MG63 (cell line): ENCODE measurements at regions not wholly inside any gene's neighbourhood (a gene's known extent, or its start where the extent isn't known, plus 50 kb on each side); places are given as distances from the start of the nearest gene placed in this dataset.
A peak's percentile ranks its signal among the peaks of the same experiment; 100 is the strongest.
"Not testable (repeated sequence)": the region's sequence is repeated elsewhere in the genome, so short reads cannot be mapped to it uniquely, and the experiment has no call there.

Experiments used
- DNase-seq: peaks from one replicate; pipeline ENCODE4 v3.0.0-alpha.2; 2020
- H3K27me3 ChIP-seq: fragments of 250-450 bp; sonication (Bioruptor Pico); 2 replicates; pipeline ENCODE4 v1.5.1; 2020; ENCODE audit warnings: mild to moderate bottlenecking, moderate library complexity
- H3K36me3 ChIP-seq: fragments of 250-450 bp; sonication (Bioruptor Pico); 2 replicates; pipeline ENCODE4 v1.5.1; 2020; ENCODE audit warnings: mild to moderate bottlenecking, moderate library complexity
- H3K4me3 ChIP-seq: fragments of 250-450 bp; sonication (Bioruptor Pico); 2 replicates; pipeline ENCODE4 v1.5.1; 2020; ENCODE audit warnings: mild to moderate bottlenecking, moderate library complexity
- H3K9me3 ChIP-seq: fragments of 250-450 bp; sonication (Bioruptor Pico); 2 replicates; pipeline ENCODE4 v1.5.1; 2020; ENCODE audit warnings: mild to moderate bottlenecking, moderate library complexity

DNA sequence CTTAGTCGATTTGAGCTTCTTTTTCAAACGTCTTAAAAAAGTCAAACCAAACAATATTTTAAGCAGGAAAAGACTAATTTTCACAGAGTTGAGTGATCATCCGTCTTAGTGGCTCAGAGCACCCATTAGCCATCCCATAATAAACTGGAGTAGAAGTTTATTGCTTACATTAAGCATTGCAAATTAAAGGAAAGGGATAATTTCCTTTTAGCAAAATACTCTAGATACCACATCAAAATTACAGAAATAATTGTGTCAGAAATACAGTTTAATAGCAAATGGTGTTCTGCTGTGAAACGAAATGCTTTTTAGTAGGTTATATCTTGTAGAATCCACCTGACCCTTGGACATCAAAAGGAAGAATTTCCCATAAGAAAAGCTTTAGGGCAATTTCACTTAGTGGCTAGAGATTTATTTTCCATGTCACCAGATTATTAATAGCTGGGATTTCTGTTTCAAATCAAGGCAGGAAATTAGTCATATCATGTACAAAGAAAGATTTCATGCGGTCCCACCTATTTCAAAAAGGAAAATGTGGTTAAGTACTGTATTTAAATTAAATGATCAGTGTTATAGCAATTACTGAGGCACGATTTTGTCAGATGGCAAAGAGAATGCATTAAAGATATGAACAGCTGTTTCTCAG is 96.2 kb downstream of the NPTX2 start:
- Histone ChIP-seq H3K9me3 (no peaks in the 10 kb centered on the region), H3K4me3 (no peak overlapping the region), H3K27me3 (peaks cover 9% of the 10 kb centered on the region), H3K36me3 (no peaks in the 10 kb centered on the region)
- DNase-seq: no peak

DNA sequence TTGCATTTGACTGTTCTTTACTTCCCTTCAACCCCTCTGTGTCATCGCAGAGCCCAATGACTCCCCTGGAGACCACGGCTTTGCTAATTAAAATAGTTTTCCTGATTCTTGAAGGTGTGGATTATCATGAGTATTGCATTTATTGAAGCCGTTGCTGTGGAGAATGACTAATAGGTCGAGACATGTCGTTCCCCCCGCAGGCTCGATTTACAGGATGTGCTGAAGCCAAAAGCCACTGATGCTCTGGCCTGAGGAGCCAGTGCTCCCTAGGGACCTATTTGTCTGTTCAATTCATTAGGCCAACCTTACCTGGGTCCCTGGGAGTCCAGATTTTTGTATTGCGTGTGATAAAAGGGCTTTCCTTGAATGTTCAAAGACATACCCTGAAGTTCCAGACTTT is 102.3 kb downstream of the NPTX2 start:
- Histone ChIP-seq H3K9me3 (no peaks in the 10 kb centered on the region), H3K27me3 (no peaks in the 10 kb centered on the region), H3K36me3 (no peaks in the 10 kb centered on the region), H3K4me3 (no peak overlapping the region)
- DNase-seq: no peak

- no peak for DNase-seq
- Histone ChIP-seq H3K36me3 (no peaks in the 10 kb centered on the region), H3K9me3 (no peaks in the 10 kb centered on the region), H3K4me3 (no peak overlapping the region), H3K27me3 (no peaks in the 10 kb centered on the region)
Measured at GRCh38 chr7:98722402-98722801, 105.3 kb downstream of the NPTX2 start.

- no peak overlapping the region for H3K4me3 ChIP-seq
- no peaks in the 10 kb centered on the region for H3K27me3 ChIP-seq
- no peak for DNase-seq
- H3K36me3 ChIP-seq: no peaks in the 10 kb centered on the region
- H3K9me3 ChIP-seq: no peaks in the 10 kb centered on the region
Measured at GRCh38 chr7:98724591-98724990, 107.5 kb downstream of the NPTX2 start.

- H3K36me3 ChIP-seq: no peaks in the 10 kb centered on the region
- no peaks in the 10 kb centered on the region for H3K9me3 ChIP-seq
- H3K4me3 ChIP-seq: no peak overlapping the region
- no peaks in the 10 kb centered on the region for H3K27me3 ChIP-seq
- DNase-seq: no peak
Measured at GRCh38 chr7:98727146-98727709, 110.1 kb downstream of the NPTX2 start.

DNA sequence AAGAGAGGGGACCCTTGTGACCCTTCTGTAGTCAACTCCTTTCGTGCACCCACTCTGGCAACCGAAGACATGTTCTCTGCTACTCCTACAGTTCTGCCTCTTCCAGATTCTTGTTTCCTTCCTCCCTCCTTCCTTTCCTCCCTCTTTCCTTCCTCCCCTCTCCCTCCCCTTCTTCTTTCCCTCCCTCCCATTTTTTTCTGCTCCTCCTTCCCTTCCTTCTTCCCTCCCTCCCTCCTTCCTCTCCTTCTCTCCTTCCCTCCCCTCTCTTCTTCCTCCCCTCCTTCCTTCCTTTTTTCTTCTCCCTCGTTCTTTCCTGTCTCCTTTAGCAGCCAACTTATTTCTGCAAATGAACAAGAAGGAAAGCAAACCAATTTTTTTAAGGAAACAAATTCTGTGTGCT is 111.5 kb downstream of the NPTX2 start:
- H3K36me3 ChIP-seq: no peaks in the 10 kb centered on the region
- no peak overlapping the region for H3K4me3 ChIP-seq
- DNase-seq: no peak
- no peaks in the 10 kb centered on the region for H3K9me3 ChIP-seq
- H3K27me3 ChIP-seq: no peaks in the 10 kb centered on the region

DNA sequence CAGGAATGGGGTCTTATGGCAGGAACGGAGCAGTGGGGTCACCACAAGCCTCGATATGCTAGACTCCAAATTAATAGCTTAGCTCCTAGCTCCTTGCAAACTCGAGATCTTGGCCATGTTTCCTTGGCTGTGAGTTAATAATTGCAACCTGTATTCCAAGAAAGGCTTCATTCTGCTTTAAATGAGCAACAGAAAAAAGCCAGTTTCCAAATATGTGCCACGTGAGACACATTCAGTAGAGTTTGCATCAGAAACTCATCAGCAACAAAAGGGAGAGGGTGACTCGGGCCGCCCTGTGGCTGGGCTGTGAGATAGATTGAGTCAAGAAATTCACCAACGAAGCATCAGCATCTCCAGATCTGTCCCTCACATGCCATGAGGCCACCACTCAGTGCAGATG is 112.0 kb downstream of the NPTX2 start:
- no peak for DNase-seq
- H3K27me3 ChIP-seq: no peaks in the 10 kb centered on the region
- H3K9me3 ChIP-seq: no peaks in the 10 kb centered on the region
- H3K4me3 ChIP-seq: no peak overlapping the region
- H3K36me3 ChIP-seq: no peaks in the 10 kb centered on the region

- H3K27me3 ChIP-seq: no peaks in the 10 kb centered on the region
- H3K9me3 ChIP-seq: no peaks in the 10 kb centered on the region
- DNase-seq: no peak
- no peak overlapping the region for H3K4me3 ChIP-seq
- no peaks in the 10 kb centered on the region for H3K36me3 ChIP-seq
Measured at GRCh38 chr7:98730326-98730725, 113.2 kb downstream of the NPTX2 start.

DNA sequence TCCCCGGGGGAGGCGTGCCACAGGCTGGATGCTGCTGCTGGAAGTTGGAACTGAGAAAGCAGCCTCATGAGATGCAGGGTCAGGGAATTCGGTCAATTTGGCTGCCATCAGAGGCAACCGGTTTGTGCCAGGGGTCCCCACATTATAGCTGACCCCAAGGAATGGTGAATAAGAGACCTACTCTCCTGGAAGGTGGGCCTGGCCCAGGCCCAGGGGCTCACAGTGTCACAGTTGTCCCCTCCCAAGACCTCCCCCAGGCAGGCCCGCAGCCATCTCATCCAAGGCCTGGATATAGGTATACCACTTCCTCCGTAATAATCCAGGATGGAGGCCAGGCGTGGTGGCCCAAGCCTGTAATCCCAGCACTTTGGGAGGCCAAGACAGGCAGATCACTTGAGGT is 114.6 kb downstream of the NPTX2 start:
- no peaks in the 10 kb centered on the region for H3K9me3 ChIP-seq
- no peak overlapping the region for H3K4me3 ChIP-seq
- DNase-seq: no peak
- no peaks in the 10 kb centered on the region for H3K36me3 ChIP-seq
- H3K27me3 ChIP-seq: no peaks in the 10 kb centered on the region

GRCh38 chr7:98733036-98733435 is 116.0 kb downstream of the NPTX2 start:
- peak; percentile 22 for DNase-seq
- Histone ChIP-seq H3K4me3 (no peak overlapping the region), H3K36me3 (no peaks in the 10 kb centered on the region), H3K9me3 (no peaks in the 10 kb centered on the region), H3K27me3 (no peaks in the 10 kb centered on the region)

- H3K9me3 ChIP-seq: no peaks in the 10 kb centered on the region
- H3K4me3 ChIP-seq: no peak overlapping the region
- DNase-seq: no peak
- H3K27me3 ChIP-seq: no peaks in the 10 kb centered on the region
- no peaks in the 10 kb centered on the region for H3K36me3 ChIP-seq
Measured at GRCh38 chr7:98735801-98736200, 118.7 kb downstream of the NPTX2 start.

DNA sequence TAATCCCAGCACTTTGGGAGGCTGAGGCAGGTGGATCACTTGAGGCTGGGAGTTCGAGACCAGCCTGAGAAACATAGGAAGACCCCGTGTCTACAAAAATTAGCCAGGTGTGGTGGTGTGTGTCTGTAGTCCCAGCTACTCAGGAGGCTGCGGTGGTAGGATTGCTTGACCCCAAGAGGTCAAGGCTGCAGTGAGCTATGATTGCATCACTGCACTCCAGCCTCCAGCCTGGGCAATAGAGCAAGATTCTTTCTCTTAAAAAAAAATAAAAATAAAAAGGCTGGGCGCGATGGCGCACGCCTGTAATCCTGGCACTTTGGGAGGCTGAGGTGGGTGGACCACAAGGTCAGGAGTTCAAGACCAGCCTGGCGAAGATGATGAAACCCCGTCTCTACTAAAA is 119.4 kb downstream of the NPTX2 start:
- not testable (repeated sequence) for DNase-seq, H3K4me3 ChIP-seq, H3K9me3 ChIP-seq, H3K27me3 ChIP-seq, H3K36me3 ChIP-seq

GRCh38 chr7:98737176-98737575 is 120.1 kb downstream of the NPTX2 start:
- no peak for DNase-seq
- H3K4me3 ChIP-seq: no peak overlapping the region
- no peaks in the 10 kb centered on the region for H3K9me3 ChIP-seq
- H3K27me3 ChIP-seq: no peaks in the 10 kb centered on the region
- no peaks in the 10 kb centered on the region for H3K36me3 ChIP-seq

GRCh38 chr7:98740643-98741042 is 123.6 kb downstream of the NPTX2 start:
- H3K27me3 ChIP-seq: no peaks in the 10 kb centered on the region
- H3K9me3 ChIP-seq: no peaks in the 10 kb centered on the region
- H3K36me3 ChIP-seq: no peaks in the 10 kb centered on the region
- no peak for DNase-seq
- H3K4me3 ChIP-seq: no peak overlapping the region

GRCh38 chr7:98745722-98746318 is 124.0 kb downstream of the TMEM130 start:
- Histone ChIP-seq H3K4me3 (no peak overlapping the region), H3K27me3 (no peaks in the 10 kb centered on the region), H3K36me3 (no peaks in the 10 kb centered on the region), H3K9me3 (no peaks in the 10 kb centered on the region)
- peak; percentile 39 for DNase-seq

DNA sequence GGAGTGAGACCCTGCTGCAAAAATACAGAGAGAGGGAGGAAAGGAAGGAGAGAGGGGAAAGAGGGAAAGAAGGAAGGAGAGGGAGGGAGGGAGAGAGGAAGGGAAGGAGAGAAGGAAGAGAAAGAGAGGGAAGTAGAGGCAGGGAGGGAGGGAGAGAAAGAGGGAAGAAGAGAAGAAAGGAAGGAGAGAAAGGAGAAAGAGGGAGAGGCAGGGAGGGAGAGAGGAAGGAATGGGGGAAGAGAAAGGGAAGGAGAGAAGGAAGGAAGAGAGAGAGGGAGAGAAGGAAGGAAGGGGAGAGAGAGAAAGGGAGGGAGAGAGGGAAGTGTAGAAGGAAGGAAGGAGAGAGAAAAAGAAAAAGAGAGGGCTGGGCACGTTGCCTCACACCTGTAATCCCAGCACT is 121.7 kb downstream of the TMEM130 start:
- no peaks in the 10 kb centered on the region for H3K27me3 ChIP-seq
- DNase-seq: no peak
- H3K36me3 ChIP-seq: no peaks in the 10 kb centered on the region
- H3K4me3 ChIP-seq: no peak overlapping the region
- H3K9me3 ChIP-seq: no peaks in the 10 kb centered on the region

DNA sequence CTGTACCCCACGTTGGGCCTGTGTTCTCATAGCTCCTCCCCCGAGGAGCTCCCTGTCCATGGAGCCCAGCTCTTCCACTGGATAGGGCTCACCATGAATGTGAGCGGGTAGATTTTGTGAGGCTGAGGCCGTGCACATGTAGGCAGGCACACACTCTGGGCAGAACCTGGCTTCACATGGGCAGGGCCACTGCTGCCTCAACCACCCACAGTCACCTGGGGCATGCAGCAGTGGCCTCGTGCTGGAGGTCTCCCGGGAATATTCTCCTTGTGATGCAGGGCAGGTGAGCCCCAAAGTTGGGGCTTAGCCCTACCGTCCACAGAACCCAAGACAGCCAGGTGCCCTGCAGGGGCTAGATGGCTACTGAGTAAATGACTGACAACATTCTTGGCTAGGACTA is 116.6 kb downstream of the TMEM130 start:
- no peak for DNase-seq

DNA sequence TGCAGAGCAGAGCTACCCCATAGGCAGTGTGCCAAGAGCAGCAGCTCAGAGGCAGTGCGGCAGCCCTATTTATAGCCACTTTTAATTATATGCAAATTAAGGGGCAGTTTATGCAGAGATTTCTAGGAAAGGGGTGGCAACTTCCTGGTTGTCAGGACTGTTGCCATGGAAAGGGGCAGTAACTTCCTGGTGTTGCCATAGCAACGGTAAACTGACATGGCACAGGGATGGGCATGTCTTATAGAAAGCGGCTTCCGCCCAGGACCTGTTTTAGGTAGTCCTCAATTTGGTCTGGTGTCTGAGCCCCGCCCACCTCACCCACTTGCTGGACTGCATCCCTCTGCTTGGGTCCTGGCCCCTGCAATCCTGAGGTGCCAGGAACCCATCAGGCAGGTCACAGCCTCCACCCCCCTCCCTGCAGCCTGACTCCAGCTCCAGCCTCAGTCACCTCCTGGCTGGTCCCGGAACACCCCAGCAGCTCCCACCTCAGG is 115.8 kb downstream of the TMEM130 start:
- no peaks in the 10 kb centered on the region for H3K9me3 ChIP-seq
- H3K27me3 ChIP-seq: no peaks in the 10 kb centered on the region
- DNase-seq: no peak
- no peaks in the 10 kb centered on the region for H3K36me3 ChIP-seq
- no peak overlapping the region for H3K4me3 ChIP-seq

More for the DNA sequence above, 116.6 kb downstream of the TMEM130 start:
- Histone ChIP-seq H3K36me3 (no peaks in the 10 kb centered on the region), H3K9me3 (no peaks in the 10 kb centered on the region), H3K27me3 (no peaks in the 10 kb centered on the region), H3K4me3 (no peak overlapping the region)
